ENCODE measurements at regions not wholly inside any gene's neighbourhood (a gene's known extent, or its start where the extent isn't known, plus 50 kb on each side); places are given as distances from the start of the nearest gene placed in this dataset.

- TF ChIP-seq CTCF (IDR thresholded peaks at IDR 0.05) (no peak), POLR2A (IDR thresholded peaks at IDR 0.05) (no peak)
Observed at GRCh38 chr14:33871394-33871793, 79.5 kb downstream of the EGLN3 start.
